ENCODE measurements at regions not wholly inside any gene's neighbourhood (a gene's known extent, or its start where the extent isn't known, plus 50 kb on each side); places are given as distances from the start of the nearest gene placed in this dataset.
"Not testable (repeated sequence)": the region's sequence is repeated elsewhere in the genome, so short reads cannot be mapped to it uniquely, and the experiment has no call there.

DNA sequence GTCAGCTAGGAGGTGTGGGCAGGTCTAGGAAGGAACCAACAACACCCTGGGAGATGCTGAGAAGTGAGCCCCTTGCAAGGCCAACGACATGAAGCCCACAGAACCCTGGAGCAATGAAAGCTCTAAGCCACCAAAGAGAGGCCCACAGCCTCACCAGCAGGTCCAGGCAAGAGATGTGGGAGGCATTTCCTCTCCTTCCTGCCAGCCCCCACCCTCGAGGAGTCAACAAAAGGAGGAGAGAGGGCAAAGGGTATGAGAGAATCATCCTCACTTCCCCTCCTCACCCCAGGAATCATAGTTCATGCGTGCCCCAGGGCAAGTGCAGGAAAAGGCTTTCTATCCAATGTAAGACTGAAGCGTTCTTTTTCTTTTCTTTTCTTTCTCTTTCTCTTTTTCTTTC is 195.8 kb downstream of the SHQ1 start:
- H3K27ac ChIP-seq = no peak overlapping the region
- TF ChIP-seq ZFX (IDR thresholded peaks at IDR 0.05; ENCODE audit: borderline replicate concordance) = no peak
- TF ChIP-seq, protein P1, sequence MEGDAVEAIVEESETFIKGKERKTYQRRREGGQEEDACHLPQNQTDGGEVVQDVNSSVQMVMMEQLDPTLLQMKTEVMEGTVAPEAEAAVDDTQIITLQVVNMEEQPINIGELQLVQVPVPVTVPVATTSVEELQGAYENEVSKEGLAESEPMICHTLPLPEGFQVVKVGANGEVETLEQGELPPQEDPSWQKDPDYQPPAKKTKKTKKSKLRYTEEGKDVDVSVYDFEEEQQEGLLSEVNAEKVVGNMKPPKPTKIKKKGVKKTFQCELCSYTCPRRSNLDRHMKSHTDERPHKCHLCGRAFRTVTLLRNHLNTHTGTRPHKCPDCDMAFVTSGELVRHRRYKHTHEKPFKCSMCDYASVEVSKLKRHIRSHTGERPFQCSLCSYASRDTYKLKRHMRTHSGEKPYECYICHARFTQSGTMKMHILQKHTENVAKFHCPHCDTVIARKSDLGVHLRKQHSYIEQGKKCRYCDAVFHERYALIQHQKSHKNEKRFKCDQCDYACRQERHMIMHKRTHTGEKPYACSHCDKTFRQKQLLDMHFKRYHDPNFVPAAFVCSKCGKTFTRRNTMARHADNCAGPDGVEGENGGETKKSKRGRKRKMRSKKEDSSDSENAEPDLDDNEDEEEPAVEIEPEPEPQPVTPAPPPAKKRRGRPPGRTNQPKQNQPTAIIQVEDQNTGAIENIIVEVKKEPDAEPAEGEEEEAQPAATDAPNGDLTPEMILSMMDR (IDR thresholded peaks at IDR 0.05) = no peak

DNA sequence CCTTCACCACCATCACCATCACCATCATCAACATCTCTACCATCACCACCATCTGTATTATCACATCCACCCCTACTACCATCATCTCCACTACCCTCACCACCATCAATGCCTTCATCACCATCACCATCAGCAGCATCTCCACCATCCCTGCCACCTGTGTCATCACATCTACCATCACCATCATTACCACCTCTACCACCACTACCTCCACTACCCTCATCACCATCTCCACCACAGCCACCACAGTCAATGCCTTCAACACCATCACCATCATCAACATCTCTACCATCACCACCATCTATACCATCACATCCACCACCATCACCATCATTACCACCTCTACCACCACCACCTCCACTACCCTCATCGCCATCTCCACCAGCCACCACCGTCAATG is 196.7 kb downstream of the SHQ1 start:
- H3K27ac ChIP-seq = no peak overlapping the region
- TF ChIP-seq ZFX (IDR thresholded peaks at IDR 0.05; ENCODE audit: borderline replicate concordance) = no peak
- TF ChIP-seq, protein P1 (IDR thresholded peaks at IDR 0.05) = no peak

DNA sequence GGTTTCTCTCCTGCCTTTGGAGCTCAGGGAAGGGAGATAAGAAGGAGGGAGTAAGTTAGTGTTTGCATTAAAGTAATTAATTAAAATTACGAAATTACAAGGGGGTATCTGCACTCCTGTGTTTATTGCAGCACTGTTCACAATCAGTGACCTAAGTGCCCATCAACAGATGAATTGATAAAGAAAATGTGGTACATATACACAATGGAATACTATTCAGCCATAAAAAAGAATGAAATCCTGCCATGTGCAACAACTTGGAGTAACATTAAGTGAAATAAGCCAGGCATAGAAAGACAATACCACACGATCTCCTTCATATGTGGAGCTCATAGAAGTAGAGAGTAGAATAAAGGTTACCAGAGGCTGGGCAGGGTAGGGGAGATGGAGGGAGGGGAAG is 202.0 kb downstream of the SHQ1 start:
- TF ChIP-seq, protein P1 (IDR thresholded peaks at IDR 0.05) = no peak
- no peak for TF ChIP-seq ZFX (IDR thresholded peaks at IDR 0.05; ENCODE audit: borderline replicate concordance)
- no peak overlapping the region for H3K27ac ChIP-seq

DNA sequence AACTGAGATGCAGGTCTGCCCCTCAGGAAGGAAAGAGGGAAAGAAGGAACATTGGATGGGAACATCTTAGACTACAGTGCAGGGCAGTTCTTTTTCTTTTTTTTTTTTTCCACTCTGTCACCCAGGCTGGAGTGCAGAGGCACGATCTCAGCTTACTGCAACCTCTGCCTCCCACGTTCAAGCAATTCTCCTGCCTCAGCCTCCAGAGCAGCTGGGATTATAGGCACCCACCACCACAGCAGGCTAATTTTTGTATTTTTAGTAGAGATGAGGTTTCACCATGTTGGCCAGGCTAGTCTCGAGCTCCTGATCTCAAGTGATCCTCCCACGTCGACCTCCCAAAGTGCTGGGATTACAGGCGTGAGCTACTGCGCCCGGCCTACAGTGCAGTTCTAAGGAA is 204.6 kb downstream of the SHQ1 start:
- not testable (repeated sequence) for H3K27ac ChIP-seq

DNA sequence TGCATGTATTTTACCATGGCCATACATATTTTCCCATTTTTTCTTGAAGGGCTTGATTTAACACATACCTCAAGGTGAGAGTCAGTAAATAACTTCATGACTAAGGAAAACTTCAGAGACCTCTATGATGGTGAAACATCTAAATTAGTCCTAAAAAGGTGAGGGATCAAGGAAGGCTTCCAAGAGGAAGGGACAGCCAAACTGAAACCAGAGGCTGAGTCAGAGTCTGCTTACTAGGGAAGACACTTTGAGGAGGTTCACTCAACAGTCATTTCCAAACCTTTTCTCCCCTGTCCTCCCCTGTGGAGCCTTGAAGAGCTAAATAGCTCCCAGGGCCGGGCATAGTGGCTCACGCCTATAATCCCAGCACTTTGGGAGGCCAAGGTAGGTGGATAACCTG is 206.6 kb downstream of the SHQ1 start:
- no peak overlapping the region for H3K27ac ChIP-seq
- TF ChIP-seq ZFX (IDR thresholded peaks at IDR 0.05; ENCODE audit: borderline replicate concordance) = no peak
- TF ChIP-seq, protein P1 (IDR thresholded peaks at IDR 0.05) = no peak

DNA sequence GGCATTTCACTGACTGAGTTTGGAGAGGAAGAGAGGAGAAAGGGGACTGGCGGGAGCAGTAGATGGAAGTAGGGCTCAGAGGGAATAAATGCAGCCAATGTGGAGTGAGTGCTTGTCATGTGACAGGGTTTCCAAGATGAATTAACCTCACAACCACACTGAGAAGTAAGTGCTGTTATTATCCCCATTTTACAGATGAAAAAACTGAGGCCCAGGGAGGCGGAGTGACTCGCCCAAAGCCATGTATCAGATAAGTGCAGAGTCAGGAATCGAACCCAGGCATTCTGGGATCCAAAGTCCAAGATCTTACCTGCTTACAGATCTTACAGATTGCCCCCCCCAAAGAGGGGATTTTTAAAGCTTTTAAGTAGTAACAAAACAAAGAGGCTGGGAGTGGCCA is 207.2 kb downstream of the SHQ1 start:
- no peak for TF ChIP-seq ZFX (IDR thresholded peaks at IDR 0.05; ENCODE audit: borderline replicate concordance)
- TF ChIP-seq, protein P1 (IDR thresholded peaks at IDR 0.05) = no peak
- no peak overlapping the region for H3K27ac ChIP-seq

DNA sequence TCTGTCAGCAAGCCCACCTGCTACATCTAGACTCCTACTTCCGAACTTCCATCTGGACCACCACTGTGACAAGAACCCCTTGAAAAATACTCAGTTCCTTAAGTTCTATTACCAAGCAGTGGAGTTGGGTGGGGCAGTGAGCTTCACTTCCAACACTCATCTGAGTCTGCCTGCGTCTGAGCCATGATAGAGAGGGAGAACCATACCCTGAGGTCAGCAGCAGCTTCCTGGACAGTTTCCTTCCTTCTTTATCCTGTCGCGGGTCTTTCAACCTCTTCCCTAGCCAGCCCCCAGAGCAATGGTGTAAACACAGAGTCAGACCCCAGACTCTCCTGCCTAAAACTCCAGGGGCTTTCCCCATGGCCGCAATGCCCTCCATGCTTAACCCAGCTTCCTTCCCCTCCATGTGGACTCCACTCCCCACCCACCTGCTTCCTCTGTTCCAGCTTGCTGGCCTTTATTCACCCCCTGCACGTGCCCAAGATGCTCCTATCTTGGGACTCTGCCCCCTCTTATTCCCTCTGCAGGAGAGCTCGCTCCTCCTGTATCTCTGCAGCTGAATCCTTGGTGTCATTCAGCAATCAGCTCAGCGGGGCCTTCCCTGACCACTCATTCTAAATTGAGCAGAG is 211.2 kb downstream of the SHQ1 start:
- no peak overlapping the region for H3K27ac ChIP-seq
- no peak for TF ChIP-seq ZFX (IDR thresholded peaks at IDR 0.05; ENCODE audit: borderline replicate concordance)
- TF ChIP-seq, protein P1 (IDR thresholded peaks at IDR 0.05) = no peak

DNA sequence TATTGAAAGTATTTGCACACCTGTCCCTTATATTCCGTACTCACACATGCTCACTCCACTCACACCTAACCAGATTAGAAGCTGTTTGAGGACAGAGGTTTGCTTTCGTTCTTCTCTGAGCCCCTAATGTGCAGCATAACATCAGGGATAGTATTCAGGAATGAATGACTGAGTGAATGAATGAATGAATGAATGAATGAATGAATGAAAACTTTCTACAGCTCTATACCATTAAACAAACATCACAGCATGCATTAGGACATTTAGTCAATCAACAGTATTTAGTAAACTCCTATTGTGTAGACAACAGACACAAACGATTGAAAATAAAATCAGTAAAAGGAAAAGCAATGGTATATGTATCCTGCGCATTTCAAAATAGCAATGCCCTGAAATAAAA is 212.7 kb downstream of the SHQ1 start:
- no peak overlapping the region for H3K27ac ChIP-seq
- TF ChIP-seq, protein P1 (IDR thresholded peaks at IDR 0.05) = no peak
- TF ChIP-seq ZFX (IDR thresholded peaks at IDR 0.05; ENCODE audit: borderline replicate concordance) = no peak
